ENCODE measurements at regions not wholly inside any gene's neighbourhood (a gene's known extent, or its start where the extent isn't known, plus 50 kb on each side); places are given as distances from the start of the nearest gene placed in this dataset.
"Not testable (repeated sequence)": the region's sequence is repeated elsewhere in the genome, so short reads cannot be mapped to it uniquely, and the experiment has no call there.

DNA sequence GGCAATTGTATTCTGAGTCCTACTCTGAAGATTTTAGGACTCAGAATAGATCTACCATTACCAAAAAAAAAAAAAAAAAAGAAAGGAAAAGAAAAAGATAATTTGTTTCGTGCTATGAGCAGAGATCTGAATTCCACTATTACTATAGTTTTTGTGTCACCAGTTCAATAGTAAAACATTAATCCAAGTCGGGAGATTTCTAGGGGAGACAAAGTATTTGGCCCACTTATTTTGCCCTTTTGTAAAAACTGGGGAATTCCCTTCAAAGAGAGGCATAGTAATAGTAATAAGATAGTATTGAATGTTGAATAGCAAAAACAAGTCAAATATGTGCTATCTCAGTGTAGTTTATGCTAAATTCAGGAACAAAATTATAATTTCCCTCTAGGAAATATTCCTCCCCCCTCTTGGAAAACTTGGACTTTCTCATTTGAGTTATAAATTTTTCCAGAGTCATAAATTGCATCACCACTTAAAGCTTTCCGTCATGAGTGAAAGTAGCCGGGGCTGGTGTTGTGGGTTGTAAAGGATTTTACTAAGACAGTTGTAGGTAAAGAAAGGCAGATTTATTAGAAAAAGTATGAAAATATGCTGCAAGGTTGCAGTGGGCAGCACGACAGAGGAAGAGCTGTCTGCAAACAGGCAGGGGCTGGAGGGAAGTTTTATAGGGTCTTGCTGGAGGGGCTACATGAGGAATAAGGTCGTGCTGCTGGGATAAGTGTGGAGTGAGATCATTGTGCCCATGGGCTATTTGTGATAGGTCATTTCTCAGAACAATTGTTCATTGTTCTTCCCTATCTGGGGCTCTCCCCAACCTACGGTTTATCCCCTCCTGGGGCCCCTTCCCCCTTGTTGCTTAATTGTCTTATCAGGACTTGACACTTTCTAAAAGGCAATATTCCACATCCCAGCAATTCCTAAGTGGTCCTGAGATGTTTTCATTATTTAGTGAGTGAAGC lies 1009.9 kb downstream of the PLA2G4A start:
- DNase-seq (ENCODE audit: low spot score) = no peak

DNA sequence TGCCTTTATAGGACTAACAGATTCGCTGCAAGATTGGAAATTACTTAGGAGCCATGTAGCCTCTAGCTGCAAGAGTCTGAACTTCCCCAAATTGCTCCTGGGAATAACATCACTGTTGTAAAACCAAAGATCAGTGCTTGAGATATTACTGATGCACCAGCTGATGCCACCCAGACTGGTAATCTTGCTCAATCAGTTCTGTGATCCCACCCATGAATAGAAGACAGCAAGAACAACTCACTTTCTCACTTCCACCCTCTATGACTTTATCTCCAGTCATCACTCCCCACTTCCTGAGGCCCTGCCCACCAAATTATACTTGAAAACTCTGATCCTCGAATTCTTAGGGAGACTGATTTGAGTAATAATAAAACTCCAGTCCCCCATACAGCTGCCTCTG lies 1011.1 kb downstream of the PLA2G4A start:
- no peak for DNase-seq (ENCODE audit: low spot score)

DNA sequence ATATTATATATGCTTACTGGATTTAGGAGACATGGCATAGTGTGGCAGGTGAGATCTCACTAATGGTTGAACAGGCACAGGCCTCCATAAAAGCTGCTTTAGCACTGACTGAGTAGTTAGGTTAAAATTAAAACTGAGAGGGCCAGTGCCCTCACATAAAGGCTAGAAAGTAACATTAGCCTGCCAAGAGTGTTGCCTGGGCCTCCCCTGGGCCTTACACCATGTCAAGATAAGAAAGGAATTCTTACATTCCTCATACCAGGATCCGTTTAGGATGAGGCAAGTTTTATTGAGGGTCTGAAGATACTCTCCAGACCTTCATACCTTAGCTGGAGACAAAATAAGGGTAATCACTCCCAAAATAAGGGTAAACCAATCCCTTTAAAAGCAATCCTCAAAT lies 1011.8 kb downstream of the PLA2G4A start:
- DNase-seq (ENCODE audit: low spot score) = no peak

- DNase-seq (ENCODE audit: low spot score) = no peak
These were observed 1013.8 kb downstream of the PLA2G4A start for GRCh38 chr1:187842406-187843165.

GRCh38 chr1:187844313-187844712 lies 1015.6 kb downstream of the PLA2G4A start:
- DNase-seq (ENCODE audit: low spot score) = no peak

DNA sequence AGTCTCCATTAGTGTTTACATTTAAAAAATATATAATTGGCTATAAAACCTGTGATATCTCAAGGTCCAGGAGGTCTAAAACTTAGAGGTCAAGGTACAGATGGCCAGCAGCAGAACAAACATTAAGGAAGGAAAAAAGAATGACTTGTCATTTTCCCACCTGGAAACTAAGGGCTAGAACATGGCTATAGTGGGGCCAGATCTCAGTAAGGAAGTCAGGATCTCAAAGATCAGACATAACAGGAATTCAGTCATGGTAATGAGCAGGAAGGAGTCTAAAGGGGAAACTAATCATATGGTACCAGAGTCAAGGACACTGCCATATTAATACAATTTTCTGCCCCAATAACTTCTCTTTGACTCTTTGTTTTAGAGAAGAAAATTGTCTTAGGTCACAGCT lies 1018.8 kb downstream of the PLA2G4A start:
- DNase-seq (ENCODE audit: low spot score) = no peak

DNA sequence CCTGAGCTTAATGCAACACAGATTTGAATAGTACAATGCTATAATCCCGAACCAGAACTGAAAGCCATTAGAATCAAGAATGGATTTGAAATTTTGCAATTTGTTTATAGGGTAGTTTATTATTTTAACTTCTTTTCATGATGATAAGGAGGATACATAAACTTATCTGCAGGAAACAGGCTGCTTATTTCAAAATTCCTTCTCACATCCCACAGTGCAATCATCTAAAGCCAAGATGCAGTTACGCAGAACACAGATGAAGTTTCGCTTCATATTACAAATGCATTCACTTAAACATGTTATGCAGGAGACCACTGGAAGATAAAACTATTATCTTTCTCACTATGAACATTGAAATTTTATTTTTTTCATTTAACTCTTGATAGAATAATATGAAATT lies 1019.6 kb downstream of the PLA2G4A start:
- no peak for DNase-seq (ENCODE audit: low spot score)

- not testable (repeated sequence) for DNase-seq (ENCODE audit: low spot score)
These were observed 1021.4 kb downstream of the PLA2G4A start for GRCh38 chr1:187850146-187850545.

- no peak for DNase-seq (ENCODE audit: low spot score)
These were observed 1024.8 kb downstream of the PLA2G4A start for GRCh38 chr1:187853505-187853904.

DNA sequence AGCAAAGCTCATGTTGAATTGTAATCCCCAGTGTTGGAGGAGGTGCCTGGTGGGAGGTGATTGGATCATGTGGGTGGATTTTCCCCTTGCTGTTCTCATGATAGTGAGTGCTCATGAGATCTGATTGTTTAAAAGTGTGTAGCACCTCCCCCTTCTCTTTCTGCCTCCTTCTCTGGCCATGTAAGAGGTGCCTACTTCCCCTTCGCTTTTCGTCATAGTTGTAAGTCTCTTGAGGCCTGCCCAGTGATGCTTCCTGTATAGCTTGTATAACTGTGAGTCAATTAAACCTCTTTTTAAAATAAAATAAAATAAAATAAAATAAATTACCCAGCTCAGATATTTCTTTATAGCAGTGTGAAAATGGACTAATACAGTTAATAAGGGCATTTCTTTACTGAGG lies 1025.7 kb downstream of the PLA2G4A start:
- DNase-seq (ENCODE audit: low spot score) = no peak

GRCh38 chr1:187862506-187862905 lies 1033.8 kb downstream of the PLA2G4A start:
- DNase-seq (ENCODE audit: low spot score) = no peak

DNA sequence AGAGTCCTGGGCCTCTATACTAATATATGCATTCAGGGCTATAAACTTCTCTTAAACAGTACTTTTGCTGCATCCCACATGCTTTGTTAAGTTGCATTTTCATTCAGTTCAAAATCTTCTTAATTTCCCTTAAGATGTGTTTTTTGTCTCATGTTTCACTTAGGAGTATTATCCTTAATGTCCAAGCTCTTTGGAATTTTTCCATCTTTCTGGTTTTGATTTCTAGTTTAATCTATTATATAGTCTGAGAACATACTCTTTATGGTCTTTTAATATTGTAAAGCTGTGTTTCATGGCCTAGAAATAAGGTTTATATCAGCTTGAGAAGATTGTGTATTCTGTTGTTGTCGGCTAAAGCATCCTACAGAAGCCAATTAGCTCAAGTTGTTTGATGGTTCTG lies 1041.8 kb downstream of the PLA2G4A start:
- DNase-seq (ENCODE audit: low spot score) = no peak

- DNase-seq (ENCODE audit: low spot score) = no peak
These were observed 1042.6 kb downstream of the PLA2G4A start for GRCh38 chr1:187871177-187871845.

DNA sequence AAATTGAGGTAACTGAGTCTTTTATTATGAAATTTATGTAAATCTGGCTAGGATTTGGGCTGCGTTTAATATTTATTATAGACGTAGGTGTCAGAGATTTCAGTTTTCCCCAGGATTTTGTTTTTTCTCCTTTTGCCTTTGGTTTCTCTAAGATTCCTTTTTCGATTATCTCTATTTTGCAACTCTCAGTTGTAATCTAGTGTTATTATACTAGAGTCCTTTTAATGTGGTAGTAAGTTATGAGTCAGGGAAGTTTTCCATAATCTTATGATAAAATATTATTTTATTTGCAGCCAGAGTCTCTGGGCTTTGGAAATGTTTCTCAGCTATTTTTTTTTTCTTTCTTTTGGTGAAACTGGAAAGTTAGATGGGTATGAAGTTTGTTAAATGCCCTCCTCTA lies 1043.8 kb downstream of the PLA2G4A start:
- DNase-seq (ENCODE audit: low spot score) = no peak

GRCh38 chr1:187873126-187873525 lies 1044.4 kb downstream of the PLA2G4A start:
- no peak for DNase-seq (ENCODE audit: low spot score)

DNA sequence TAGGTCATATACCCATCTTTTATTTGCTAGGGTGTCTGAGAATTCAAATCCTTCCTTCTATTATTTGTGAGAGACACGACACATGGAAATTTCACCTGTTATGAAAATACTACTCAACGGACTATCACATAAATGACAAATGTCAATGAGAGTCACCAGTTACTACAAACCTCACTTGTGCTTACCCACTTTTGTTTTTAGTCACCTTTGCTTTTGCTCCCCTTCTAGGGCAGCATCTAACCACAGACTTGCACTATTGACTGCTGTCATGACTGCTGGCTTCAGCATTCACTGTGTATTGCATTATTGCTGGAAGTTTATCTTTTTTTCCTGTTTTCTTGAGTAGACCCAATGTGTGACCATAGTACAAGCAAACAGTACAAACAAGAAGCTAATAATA lies 1048.0 kb downstream of the PLA2G4A start:
- no peak for DNase-seq (ENCODE audit: low spot score)

DNA sequence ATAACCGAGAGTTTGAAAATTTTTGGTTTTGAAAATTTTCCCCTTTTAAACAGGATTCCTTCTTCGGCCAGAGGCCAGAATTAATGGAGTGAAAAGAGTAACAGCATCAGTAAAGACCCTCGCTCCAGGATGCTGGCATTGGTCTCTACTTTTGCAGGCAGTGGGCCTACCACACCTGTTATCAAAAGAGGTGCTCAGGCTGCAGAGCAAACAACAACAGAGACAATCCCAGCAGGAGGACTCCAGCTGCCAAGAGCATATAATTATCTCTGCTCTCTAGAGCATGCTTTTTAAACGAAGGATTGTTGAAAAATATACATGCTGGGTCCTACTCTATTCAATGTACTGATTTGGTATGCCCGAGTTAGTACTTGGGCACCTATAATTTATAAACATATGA lies 1048.5 kb downstream of the PLA2G4A start:
- no peak for DNase-seq (ENCODE audit: low spot score)

DNA sequence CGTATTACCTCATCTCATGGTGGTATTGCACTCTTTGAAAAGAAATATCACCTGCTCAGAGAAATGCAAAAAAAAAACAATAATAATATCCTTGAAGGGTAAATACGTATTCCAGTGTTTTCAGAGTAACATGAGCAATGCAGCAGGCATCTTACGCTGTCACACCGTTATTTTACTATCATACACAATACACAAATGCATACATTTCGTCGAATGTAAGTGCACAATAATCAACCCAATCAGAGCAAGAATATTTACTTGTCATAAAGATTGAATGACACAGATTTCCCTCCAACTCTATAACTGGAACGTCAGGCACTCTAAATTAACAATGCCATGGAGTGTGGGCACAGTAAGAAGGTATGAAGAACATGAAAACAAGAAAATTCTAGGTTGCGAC lies 1050.1 kb downstream of the PLA2G4A start:
- no peak for DNase-seq (ENCODE audit: low spot score)

DNA sequence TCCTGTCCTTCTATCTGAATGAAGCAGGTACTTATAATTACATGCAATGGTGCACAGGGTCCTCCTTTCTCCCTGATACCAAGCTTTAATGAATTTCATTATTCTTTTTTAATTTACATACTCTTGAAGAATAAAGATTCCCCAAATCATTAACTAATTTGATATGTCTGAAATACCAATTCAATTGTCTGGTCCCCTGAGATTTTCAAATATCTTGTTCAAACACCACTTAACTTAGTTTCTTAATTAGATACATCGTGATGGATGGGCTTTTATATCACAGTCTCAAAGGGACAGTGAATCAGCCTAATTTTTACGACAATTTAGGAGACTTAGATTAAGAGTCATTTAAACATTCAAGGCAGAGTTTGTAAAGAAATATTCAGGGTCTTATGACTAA lies 1054.6 kb downstream of the PLA2G4A start:
- no peak for DNase-seq (ENCODE audit: low spot score)

GRCh38 chr1:187891993-187892682 lies 1063.4 kb downstream of the PLA2G4A start:
- no peak for DNase-seq (ENCODE audit: low spot score)

GRCh38 chr1:187892683-187893039 lies 1063.9 kb downstream of the PLA2G4A start:
- no peak for DNase-seq (ENCODE audit: low spot score)

- DNase-seq (ENCODE audit: low spot score) = no peak
These were observed 1064.7 kb downstream of the PLA2G4A start for GRCh38 chr1:187893471-187893870.
